CD4-positive, alpha-beta T cell treated with Interleukin-15 for 1 hour (primary cell): ENCODE measurements at regions not wholly inside any gene's neighbourhood (a gene's known extent, or its start where the extent isn't known, plus 50 kb on each side); places are given as distances from the start of the nearest gene placed in this dataset.
A peak's percentile ranks its signal among the peaks of the same experiment; 100 is the strongest.

ENCODE experiments used
- DNase-seq: peaks from one replicate; pipeline ENCODE4 v3.0.0-alpha.2; 2020

DNA sequence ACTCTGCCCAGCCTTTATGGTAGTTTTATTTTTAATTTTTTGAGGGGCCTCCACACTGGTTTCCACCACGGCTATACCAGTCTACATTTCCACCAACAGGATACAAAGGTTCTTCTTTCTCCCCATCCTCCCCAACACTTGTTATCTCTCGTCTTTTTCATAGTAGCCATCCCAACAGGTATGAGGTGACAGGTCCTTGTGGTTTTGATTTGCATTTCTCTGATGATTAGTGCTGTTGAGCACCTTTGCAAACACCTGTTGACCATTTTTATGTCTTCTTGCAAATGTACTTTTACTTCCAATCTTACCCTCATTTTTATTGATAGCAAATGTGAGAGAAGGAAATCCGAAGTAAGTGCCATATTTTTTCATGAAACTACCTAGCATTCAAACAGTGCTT is 195.4 kb upstream of the PREP start:
- no peak for DNase-seq

GRCh38 chr6:105596284-105596755 is 193.4 kb upstream of the PREP start:
- DNase-seq, result no peak

- no peak for DNase-seq
Measured at GRCh38 chr6:105595829-105596228, 192.9 kb upstream of the PREP start.

- DNase-seq, result no peak
Measured at GRCh38 chr6:105594821-105595220, 191.9 kb upstream of the PREP start.

DNA sequence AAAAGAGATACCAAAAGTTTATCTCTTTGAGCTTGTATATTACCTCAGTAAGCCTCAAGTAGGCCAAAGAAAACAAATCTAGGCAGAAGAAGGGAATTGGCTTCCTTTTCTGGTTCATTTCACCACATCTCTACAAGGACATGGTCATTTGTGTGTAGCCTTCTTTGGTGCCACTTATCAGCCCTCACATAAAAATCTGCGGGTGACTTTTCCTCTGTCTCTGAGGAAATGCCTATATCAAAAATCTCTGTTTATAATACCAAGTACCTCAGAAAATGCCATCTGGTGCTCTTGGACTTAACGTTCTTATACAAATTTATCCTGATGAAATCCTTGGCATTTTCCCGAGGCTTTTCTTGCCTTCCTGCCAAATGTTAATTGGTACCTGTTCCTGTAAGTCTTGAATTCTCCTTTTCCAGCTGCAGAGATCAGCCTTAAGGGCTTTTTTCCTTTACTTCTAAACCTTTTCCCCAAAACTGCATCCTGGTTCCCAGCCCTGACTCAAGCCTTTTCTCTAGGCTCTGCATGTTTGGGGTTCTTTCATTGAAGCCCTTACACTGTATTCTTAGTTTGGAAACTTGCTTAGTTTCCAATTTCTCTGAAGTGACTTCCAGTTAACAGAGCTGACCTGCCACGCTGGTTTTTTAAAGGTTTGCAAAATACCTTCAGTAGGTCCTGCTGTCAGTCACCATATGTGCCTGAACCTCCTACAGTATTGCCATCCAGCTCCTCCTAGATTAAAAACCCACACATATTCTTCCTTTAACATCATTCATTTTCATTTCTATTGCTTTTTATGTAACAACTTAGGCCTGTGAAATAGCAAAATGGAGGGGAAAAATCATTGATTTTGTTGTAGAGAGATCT is 191.2 kb upstream of the PREP start:
- DNase-seq, result no peak

GRCh38 chr6:105593056-105593690 is 190.3 kb upstream of the PREP start:
- DNase-seq, result no peak

GRCh38 chr6:105592329-105592728 is 189.4 kb upstream of the PREP start:
- no peak for DNase-seq

DNA sequence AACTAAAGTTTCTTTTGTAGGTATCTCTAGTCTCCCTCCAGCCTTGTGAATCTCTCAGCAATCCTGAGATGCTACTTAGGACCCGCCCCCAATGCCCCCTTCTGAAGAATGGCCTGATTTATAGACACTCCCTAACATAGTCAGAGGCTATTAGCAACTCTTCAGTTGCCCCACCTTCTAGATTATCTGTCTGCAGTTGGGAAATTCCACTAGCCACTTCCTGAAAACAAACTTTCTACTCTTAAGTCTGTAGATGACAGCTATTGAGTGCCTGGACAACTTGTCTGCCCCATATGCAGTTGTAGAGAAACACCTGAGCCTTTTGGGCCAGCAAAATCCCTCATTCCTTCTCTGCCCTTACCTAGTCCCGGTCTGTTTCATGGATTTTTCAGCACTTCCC is 188.2 kb upstream of the PREP start:
- DNase-seq, result peak; percentile 18

DNA sequence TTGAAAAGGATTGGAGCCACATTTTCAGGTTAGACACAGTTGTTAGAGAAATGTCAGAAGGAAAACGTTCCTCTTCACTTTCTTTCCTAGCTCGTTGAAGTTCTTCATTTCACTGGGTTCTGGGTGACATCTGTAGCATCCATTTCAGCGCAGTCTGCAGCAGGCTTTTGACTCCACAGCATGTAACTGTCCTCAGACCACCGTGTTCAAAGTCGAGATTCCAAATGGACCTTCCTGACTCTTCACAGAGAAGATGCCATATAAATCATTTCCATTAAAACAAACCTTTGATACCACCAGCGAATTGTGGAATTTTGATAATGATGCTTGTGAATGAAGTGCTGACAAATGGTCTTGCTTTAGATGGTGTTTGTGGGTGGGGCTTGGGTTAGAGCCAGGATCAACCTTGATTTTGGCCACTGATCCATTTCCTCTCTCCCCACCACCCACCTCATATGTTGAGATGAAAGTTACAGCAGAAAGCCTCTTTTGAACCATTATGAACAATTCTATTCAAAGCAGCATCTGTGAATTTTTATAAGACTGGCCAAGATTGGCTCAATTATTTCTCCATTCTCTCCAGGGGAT is 185.3 kb upstream of the PREP start:
- DNase-seq, result no peak

DNA sequence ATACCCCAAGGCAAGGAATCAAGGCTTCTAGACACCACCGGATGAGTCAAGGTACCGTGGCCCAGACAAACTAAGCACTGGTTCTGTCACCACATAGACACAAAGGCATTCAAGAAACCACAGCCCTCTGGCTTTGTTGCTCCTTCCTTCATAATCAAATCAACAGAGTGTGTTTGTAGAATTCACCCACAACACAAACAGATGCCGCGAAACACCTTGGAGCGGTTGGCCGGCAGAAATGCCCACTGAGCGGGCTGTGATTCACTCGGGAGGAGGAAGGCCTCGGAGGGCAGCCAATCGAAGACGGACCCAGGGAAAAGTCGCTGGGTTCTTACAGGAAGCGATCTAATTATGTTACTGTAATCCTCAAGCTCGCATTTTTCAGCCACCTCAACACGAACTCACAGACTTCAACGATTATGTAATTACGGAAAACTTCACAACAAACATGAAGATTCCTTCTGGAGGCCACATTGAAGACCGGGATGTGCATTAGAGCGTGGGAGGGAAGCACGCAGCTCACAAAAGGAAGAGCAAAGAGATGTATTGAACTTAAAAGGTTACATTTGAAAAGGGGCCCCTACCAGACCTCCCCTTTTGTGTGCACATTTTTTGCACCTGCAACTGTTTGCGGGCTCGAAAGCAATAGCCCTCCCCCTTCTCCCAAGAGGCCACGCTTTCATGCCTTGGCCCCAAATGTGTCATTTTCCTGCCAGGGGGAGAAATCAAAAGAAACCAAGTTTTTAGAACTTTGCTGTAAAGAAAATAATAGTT is 184.7 kb upstream of the PREP start:
- no peak for DNase-seq

DNA sequence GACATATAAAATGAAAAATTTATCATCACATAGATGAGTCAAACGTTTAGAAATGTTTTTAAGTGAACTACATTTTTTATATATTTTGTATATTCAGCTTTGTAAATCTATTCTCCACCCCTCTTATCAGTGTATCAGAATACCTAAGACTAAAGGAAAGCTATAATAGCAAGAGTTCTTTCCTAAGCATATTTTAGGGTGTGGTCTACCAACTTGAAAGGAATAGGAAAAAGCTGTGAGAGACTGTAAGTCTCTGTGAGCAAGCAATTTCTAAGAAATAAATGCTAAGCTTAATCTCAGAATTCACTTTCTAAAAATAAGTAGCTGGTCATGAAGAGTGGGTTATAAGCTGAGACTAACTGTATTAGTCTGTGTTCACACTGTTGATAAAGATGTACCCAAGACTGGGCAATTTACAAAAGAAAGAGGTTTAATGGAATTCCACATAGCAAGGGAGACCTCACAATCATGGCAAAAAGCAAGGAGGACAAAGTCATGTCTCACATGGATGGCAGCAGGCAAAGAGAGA is 175.4 kb upstream of the PREP start:
- DNase-seq, result no peak

DNA sequence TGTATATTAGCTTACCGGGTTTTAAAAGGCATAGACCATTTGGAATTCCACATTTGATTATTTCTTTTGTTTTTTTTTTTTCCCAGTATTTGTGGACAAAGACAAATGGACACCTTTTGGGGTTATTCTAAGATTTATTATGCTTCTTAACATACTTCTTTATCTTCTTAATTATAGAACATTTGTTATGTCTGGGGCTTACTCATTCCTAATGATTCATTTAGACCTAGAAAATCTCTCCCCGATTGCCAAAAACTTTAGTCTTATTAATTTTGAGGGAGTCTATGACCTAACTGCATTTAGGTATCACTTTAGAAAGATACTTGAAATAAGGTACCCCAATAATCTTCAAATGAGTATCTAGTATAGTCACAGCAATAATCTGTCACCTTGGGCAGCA is 170.7 kb upstream of the PREP start:
- DNase-seq, result no peak

DNA sequence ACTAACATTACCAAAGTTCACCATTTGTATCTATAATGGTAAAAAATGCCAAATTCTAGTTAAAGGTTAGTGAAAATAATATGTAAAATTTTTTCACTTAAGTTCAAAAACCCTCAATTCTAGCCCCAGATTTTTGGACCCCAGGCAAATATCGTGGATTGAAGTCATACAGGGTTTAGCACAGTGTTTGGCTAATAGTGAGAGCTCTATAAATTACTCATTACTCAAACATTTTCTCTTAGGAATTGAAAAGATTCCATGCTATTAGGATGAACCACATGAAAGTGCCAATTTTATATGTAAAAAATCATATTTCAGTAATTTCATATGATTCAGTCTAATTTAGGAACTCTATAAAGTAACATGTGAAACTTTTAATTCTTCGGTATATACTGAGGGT is 170.3 kb upstream of the PREP start:
- DNase-seq, result no peak

- no peak for DNase-seq
Measured at GRCh38 chr6:105570416-105570815, 167.5 kb upstream of the PREP start.

GRCh38 chr6:105569706-105570105 is 166.8 kb upstream of the PREP start:
- no peak for DNase-seq

DNA sequence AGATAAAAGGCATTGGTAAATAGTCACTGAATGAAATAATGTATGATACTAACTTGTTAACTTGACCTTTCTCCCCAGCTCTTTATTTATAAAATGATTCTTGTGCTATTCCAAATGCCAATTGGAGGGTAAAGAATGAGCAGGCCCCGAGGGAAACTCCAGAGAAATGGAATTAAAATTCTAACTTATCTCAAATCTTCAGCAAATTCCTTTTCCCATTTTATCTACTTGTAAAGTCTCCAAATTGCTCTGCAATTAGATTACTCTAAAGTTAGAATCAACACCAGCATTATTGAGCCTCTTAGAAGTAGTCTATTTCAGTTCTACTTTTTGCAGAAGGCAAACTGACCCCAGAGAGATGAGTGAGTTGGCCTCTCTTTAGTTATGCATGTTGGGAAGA is 165.9 kb upstream of the PREP start:
- no peak for DNase-seq

GRCh38 chr6:105568142-105568541 is 165.3 kb upstream of the PREP start:
- no peak for DNase-seq

GRCh38 chr6:105567140-105567539 is 164.3 kb upstream of the PREP start:
- DNase-seq, result no peak

DNA sequence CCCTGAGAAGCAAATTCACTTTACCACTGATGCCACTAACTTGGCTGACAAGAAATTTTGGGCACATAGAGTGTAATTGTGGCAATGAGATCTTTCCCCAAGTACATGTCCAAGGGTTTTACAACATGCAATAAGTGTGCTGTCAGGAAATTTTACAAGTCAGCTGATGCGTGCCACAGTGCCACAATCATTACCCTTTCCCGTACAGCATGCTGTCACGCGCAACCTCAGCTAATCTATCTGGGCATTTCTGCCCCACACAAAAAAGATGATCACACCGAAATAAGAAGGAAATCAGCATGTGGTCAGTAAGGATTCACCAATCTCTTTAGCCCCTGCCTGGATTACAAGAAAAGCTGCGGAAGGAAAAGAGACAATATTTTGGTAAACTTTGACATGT is 163.6 kb upstream of the PREP start:
- DNase-seq, result no peak

DNA sequence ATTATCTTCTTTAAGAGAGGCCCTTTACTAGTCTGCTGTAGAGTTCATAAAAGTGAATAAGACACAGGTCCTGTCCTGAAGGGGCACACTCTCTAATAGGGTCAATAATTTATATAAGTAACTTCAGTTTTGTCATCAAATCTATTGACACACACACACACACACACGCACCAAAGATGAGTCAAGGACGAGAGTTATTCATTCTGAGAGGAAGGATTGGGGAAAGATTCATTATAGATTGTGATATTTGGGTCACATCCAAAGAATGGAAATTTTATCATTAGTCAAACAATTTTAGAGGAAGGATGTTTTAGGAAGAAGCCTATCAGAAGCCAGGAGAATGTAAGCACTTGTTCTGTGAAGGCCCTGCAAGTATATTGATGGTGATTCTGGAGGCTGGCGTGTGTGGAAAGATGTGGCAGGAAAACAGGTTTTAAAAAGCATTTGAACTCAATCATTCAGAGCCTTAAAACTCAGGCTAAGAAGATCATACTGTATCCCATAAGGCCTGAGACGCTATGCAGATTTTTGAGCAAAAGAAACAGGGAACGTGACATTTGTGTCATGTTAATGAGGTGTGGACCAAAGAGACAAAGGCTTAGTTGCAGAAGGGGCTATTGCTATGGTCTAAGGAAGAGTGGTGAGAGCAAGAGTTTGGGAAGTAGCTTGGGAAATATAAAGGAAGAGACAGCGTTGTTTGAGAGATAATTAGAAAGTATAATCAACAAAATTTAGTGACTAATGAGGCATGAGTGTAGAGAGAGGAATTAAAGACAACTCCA is 161.4 kb upstream of the PREP start:
- DNase-seq, result no peak

DNA sequence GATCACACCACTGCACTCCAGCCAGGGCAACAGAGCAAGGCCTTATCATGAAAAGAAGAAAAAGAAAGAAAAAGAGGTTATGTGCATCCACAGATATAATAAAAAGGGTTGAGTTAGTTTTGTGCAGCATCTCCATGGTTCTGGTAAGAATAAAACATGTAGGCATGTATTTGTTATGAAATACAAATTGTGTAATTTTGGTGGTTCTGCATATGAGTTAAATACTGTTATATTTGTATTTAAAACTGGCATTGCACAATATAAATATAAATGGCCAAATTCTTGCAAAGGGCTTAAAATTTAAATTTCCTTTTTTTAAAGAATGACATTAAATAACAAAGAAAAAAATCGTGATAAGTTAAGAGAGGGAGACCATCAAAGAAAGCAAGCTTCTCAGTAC is 159.1 kb upstream of the PREP start:
- DNase-seq, result no peak

- DNase-seq, result no peak
Measured at GRCh38 chr6:105561486-105561885, 158.6 kb upstream of the PREP start.
